Ovary (tissue), 7 donors: ENCODE measurements at regions not wholly inside any gene's neighbourhood (a gene's known extent, or its start where the extent isn't known, plus 50 kb on each side); places are given as distances from the start of the nearest gene placed in this dataset.

Source experiments
- DNase-seq, 5 donors: peaks; one replicate each; pipeline ENCODE4 v3.0.0-alpha.2; 2019 to 2020
- H3K27ac ChIP-seq, 2 donors: fragments of 200-600 bp; one replicate each; pipeline versions ENCODE4 v1.5.1 to v1.8.0; 2019 to 2022
- H3K27me3 ChIP-seq: fragments of 200-600 bp; one replicate; pipeline ENCODE4 v1.8.0; 2022
- H3K36me3 ChIP-seq: fragments of 200-600 bp; sonication (generic); one replicate; pipeline ENCODE4 v1.5.1; 2019
- H3K4me1 ChIP-seq: one replicate; pipeline ENCODE4 v1.8.1; 2013; ENCODE audit warnings: mild to moderate bottlenecking, moderate library complexity; ENCODE audit not compliant: insufficient read depth
- H3K4me3 ChIP-seq: fragments of 200-600 bp; sonication (generic); one replicate; pipeline ENCODE4 v1.5.1; 2017
- H3K9me3 ChIP-seq, 2 donors: fragments of 200-600 bp in 1 of 2; sonication (generic) in 1 of 2; one replicate each; pipeline versions ENCODE4 v1.5.1 to v1.8.1; 2013 to 2019; ENCODE audit warnings: mild to moderate bottlenecking in 1 of 2, moderate library complexity in 1 of 2
- EP300 ChIP-seq: sonication (generic); formaldehyde crosslinking; IDR thresholded peaks from one replicate; pipeline ENCODE4 v1.6.1; 2017; ENCODE audit warnings: antibody characterized with exemption
- POLR2A ChIP-seq: fragments of 450-650 bp; IDR thresholded peaks from one replicate; pipeline ENCODE4 v1.6.1; 2017; ENCODE audit warnings: antibody characterized with exemption, mild to moderate bottlenecking, moderate library complexity
- WGBS, 3 donors: extraction: QIAGEN DNeasy Blood & Tissue Kit in 1 of 3; methylation state at CpG; one replicate each; pipeline versions ENCODE4 v1.1.5 to v1.1.7; 2013 to 2017; 5-methylcytosine and 5-hydroxymethylcytosine counted together
- intact Hi-C, 4 donors: fragments of 100-400 bp; cut with DNase I; formaldehyde crosslinking; loops; one replicate each; pipeline versions ENCODE4 v1.11.0 to v1.15.1; 2022 to 2023
- TF ChIP-seq, protein P1 (sequence below), 3 donors: fragments of 450-650 bp in 2 of 3; fragments of 200-600 bp in 1 of 3; IDR thresholded peaks; one replicate each; pipeline versions ENCODE4 v1.5.1 to v1.8.0; 2016 to 2022; ENCODE audit warnings: antibody characterized with exemption in 3 of 3, mild to moderate bottlenecking in 1 of 3
- donor health status: DM: no; HTN: no; CAD: no; lungs with moderate emphysema.
- donor health status: DM: no; HTN: no; CAD: no.
- donor health status: Bipolar disorder and iron deficiency.
- donor health status: DM: no; HTN: no; CAD: no.
- donor health status: DM: yes; HTN: yes; CAD: no.

DNA sequence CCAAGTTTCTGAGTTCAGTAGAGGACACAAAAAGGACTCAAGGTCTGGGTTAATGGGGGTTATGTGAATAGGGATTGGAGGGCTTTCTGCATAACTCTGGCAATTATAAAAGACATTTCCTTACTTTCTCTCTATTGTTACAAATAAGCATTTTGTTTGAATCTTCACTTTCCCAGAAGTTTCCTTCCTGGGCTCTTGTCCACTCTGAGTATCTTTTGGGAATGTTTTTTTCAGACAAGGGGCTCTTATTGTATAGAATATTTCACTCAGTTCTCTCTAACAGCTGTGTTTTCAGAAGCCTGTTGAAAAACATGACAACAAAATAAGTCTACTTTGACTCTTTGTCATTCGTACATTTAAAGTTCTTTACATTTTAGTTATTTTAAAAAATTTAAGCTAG lies 57.6 kb upstream of the MAP9 start:
- no peak overlapping the region for H3K4me3 ChIP-seq
- no peaks in the 10 kb centered on the region for H3K4me1 ChIP-seq
- 65 to 74% (median 66%) methylated on average over 1 of the region's 1 CpG for WGBS, 3 donors
- no peaks in the 10 kb centered on the region for H3K36me3 ChIP-seq
- intact Hi-C loops = no loop called here
- no peak overlapping the region for H3K27ac ChIP-seq
- TF ChIP-seq POLR2A = no peak
- TF ChIP-seq, protein P1, sequence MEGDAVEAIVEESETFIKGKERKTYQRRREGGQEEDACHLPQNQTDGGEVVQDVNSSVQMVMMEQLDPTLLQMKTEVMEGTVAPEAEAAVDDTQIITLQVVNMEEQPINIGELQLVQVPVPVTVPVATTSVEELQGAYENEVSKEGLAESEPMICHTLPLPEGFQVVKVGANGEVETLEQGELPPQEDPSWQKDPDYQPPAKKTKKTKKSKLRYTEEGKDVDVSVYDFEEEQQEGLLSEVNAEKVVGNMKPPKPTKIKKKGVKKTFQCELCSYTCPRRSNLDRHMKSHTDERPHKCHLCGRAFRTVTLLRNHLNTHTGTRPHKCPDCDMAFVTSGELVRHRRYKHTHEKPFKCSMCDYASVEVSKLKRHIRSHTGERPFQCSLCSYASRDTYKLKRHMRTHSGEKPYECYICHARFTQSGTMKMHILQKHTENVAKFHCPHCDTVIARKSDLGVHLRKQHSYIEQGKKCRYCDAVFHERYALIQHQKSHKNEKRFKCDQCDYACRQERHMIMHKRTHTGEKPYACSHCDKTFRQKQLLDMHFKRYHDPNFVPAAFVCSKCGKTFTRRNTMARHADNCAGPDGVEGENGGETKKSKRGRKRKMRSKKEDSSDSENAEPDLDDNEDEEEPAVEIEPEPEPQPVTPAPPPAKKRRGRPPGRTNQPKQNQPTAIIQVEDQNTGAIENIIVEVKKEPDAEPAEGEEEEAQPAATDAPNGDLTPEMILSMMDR (IDR thresholded peaks at IDR 0.05) = no peak
- no peak for TF ChIP-seq EP300
- H3K27me3 ChIP-seq = no peaks in the 10 kb centered on the region
- no peak for DNase-seq
- H3K9me3 ChIP-seq = no peaks in the 10 kb centered on the region

DNA sequence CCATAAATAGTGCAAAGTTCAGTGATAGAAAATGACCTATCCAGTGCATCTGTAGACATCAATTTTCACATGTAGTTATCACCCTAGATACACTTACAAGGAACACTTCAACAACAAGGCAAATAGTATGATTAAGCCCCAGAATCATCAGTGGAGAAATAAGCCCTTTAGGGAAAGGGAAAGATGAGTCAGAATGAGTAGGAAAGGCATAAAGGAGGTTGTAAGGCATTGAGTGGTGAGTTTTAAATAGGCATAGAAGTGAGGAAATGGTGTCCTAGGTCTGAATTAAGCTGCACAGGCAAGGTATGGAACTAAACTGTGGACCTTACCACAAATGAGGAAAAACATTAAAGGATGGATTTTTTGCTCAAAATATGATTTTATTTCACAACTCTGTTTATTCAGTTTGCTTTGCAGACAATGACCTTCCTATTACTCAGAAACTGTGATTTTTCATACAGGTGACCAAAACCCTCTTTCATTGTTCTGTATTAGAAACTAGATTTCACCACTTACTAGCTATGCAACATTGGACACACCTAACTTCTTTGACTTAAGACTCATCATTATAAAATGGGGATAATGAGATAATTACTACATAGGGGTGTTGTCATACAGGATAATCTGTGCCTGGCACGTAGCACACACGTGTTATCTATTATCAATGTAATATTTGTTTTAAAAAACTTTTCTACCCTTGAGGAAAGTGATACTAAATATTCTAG lies 57.0 kb upstream of the MAP9 start:
- Histone ChIP-seq H3K4me1 (no peaks in the 10 kb centered on the region), H3K36me3 (no peaks in the 10 kb centered on the region), H3K4me3 (no peak overlapping the region), H3K27ac (no peak overlapping the region), H3K27me3 (no peaks in the 10 kb centered on the region), H3K9me3 (no peaks in the 10 kb centered on the region)
- 54 to 72% (median 72%) methylated on average over 2 of the region's 2 CpGs for WGBS, 3 donors
- no peak for DNase-seq
- intact Hi-C loops = no loop called here
- TF ChIP-seq, protein P1 (IDR thresholded peaks at IDR 0.05) = no peak

DNA sequence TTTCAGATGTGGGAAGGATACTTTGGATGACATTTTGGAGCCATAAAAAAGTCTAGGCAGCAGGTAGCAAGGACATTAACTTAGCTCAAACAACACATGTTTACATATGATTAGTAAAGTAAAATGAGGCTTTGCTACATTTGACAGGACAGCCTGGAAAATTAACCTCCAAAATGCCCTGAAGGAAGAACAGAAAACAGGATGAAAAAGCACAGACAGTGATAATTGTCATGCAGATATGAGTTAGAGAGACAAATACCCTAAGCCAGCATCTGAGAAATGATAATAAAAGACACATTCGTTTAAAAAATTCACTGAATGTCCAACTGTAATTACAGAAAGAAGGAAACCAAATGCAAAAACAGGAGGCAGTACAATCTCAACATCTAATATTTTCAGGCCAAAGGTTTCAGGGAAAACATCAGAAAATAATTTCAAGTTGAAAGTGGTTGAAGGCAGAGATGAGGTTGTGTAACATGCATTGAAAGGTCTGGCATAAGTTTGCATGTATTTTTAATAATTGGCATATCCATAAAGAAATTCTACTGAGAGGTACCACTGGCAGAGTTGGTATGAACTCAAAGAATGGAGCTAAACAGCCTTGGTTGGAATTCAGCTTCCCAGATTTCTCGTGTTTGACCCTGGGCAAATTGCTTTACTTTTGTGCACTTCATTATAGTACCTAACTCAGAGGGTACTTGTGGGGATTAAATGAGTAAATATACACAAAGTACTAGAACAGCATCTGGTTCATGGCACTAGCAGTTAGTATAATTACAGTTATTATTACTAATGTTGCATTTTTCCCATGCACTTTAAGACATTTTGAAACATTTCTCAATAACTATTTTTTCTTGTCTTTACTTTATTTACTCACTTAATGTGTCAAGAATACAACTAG lies 54.4 kb upstream of the MAP9 start:
- no peaks in the 10 kb centered on the region for H3K36me3 ChIP-seq
- H3K4me1 ChIP-seq = no peaks in the 10 kb centered on the region
- TF ChIP-seq, protein P1 (IDR thresholded peaks at IDR 0.05) = no peak
- TF ChIP-seq POLR2A (no peak), EP300 (no peak)
- intact Hi-C loops = no loop called here
- no peak overlapping the region for H3K27ac ChIP-seq
- WGBS, 3 donors = 49 to 55% (median 51%) methylated on average over 2 of the region's 2 CpGs
- H3K9me3 ChIP-seq = no peaks in the 10 kb centered on the region
- H3K27me3 ChIP-seq = no peaks in the 10 kb centered on the region
- no peak overlapping the region for H3K4me3 ChIP-seq
- no peak for DNase-seq

DNA sequence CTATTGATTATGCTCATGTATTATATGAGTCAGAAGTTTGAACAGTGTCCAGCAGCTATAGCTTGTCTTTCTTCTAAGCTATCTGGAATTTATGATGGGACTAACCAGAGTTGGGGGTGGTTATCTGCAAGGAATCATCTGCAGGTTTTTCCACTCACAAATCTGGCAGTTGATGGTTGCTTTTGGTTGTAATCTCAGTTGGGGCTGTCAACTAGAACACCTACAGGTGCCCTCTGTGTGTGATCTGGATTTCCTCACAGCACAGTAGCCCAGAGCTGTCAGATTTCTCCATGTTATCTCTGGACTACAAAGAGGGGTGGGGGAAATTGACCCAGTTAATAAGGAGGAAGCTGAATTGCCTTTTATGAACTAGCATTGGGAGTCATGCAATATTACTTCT lies 51.4 kb upstream of the MAP9 start:
- H3K9me3 ChIP-seq = no peaks in the 10 kb centered on the region
- intact Hi-C loops = no loop called here
- no peaks in the 10 kb centered on the region for H3K36me3 ChIP-seq
- H3K4me1 ChIP-seq = no peaks in the 10 kb centered on the region
- TF ChIP-seq POLR2A (no peak), EP300 (no peak)
- TF ChIP-seq, protein P1 (IDR thresholded peaks at IDR 0.05) = no peak
- no peak for DNase-seq
- H3K27ac ChIP-seq = no peak overlapping the region
- no peaks in the 10 kb centered on the region for H3K27me3 ChIP-seq
- H3K4me3 ChIP-seq = no peak overlapping the region
